ENCODE measurements at regions not wholly inside any gene's neighbourhood (a gene's known extent, or its start where the extent isn't known, plus 50 kb on each side); places are given as distances from the start of the nearest gene placed in this dataset.

DNA sequence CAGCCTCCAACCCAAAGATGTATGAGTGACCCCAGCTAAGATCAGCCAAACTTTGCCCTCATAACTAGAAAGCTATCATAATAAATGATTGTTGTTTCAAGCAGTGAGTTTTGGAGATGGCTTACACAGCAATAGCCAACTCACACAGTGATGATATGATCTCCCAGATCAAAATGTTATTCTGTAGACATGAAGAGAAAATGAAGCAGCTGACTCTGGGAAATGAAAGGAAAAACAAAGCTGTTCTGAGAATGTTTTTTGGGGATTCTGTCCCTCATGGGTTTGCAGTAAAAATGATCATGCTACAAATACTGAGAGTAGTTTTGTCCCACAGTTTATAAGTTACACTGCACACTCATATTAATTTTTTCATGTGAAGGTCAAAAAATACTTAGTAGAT is 617.8 kb downstream of the MRPL39 start:
- TF ChIP-seq, protein P1, sequence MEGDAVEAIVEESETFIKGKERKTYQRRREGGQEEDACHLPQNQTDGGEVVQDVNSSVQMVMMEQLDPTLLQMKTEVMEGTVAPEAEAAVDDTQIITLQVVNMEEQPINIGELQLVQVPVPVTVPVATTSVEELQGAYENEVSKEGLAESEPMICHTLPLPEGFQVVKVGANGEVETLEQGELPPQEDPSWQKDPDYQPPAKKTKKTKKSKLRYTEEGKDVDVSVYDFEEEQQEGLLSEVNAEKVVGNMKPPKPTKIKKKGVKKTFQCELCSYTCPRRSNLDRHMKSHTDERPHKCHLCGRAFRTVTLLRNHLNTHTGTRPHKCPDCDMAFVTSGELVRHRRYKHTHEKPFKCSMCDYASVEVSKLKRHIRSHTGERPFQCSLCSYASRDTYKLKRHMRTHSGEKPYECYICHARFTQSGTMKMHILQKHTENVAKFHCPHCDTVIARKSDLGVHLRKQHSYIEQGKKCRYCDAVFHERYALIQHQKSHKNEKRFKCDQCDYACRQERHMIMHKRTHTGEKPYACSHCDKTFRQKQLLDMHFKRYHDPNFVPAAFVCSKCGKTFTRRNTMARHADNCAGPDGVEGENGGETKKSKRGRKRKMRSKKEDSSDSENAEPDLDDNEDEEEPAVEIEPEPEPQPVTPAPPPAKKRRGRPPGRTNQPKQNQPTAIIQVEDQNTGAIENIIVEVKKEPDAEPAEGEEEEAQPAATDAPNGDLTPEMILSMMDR (IDR thresholded peaks at IDR 0.05) = no peak
- no peak for TF ChIP-seq POLR2A (IDR thresholded peaks at IDR 0.05)
